OCI-LY3 (cell line): ENCODE measurements at regions not wholly inside any gene's neighbourhood (a gene's known extent, or its start where the extent isn't known, plus 50 kb on each side); places are given as distances from the start of the nearest gene placed in this dataset.

Experiments
- EZH2phosphoT487 ChIP-seq: fragments of 200-600 bp; shearing (Covaris generic); IDR thresholded peaks from 2 replicates; pipeline ENCODE4 v1.6.1; 2018; ENCODE audit warnings: antibody characterized with exemption, mixed run types, low read depth
- TF ChIP-seq, protein P1 (sequence below): fragments of 200-600, 300-600 bp; sonication (generic); IDR thresholded peaks from 2 replicates; pipeline ENCODE4 v1.5.1; 2014; ENCODE audit warnings: antibody characterized with exemption, low read length, low read depth

DNA sequence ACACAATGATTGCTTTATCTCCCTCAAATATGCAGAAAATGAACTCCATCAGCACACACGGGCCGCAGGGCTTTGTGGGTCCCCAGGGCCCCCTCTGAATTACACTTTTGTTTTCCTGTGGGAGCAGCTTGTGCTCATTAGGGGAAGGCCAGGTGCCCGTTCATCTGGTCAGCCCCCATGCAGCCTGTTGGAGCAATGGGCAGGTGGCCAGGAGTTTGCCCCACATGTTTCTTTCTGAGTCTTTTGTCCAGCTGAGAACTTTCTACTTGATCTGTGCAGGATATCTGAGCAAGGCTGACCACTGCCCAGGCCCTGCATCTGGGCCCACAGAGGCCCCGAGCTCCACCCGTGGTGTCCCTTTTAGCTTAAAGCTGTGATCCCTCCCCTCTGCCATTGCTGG lies 105.3 kb upstream of the FAM20C start:
- TF ChIP-seq, protein P1, sequence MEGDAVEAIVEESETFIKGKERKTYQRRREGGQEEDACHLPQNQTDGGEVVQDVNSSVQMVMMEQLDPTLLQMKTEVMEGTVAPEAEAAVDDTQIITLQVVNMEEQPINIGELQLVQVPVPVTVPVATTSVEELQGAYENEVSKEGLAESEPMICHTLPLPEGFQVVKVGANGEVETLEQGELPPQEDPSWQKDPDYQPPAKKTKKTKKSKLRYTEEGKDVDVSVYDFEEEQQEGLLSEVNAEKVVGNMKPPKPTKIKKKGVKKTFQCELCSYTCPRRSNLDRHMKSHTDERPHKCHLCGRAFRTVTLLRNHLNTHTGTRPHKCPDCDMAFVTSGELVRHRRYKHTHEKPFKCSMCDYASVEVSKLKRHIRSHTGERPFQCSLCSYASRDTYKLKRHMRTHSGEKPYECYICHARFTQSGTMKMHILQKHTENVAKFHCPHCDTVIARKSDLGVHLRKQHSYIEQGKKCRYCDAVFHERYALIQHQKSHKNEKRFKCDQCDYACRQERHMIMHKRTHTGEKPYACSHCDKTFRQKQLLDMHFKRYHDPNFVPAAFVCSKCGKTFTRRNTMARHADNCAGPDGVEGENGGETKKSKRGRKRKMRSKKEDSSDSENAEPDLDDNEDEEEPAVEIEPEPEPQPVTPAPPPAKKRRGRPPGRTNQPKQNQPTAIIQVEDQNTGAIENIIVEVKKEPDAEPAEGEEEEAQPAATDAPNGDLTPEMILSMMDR = no peak
- no peak for TF ChIP-seq EZH2phosphoT487
